BJ (cell line): ENCODE measurements at regions not wholly inside any gene's neighbourhood (a gene's known extent, or its start where the extent isn't known, plus 50 kb on each side); places are given as distances from the start of the nearest gene placed in this dataset.

ENCODE experiments used
- CTCF ChIA-PET: fragments of 350-600 bp; formaldehyde crosslinking; extraction: SDS; loops from one replicate; lab custom pipeline; 2021; ENCODE audit warnings: antibody characterized with exemption, inconsistent platforms; lab: Yijun Ruan, JAX
- POLR2A ChIA-PET: fragments of 300-600 bp; sonication (Branson Sonifier 250); formaldehyde crosslinking; extraction: SDS; loops from one replicate; lab custom pipeline; 2021; ENCODE audit warnings: antibody characterized with exemption; lab: Charles Lee
- DNase-seq: peaks from one replicate; pipeline ENCODE4 v3.0.0-alpha.2; 2011; ENCODE audit warnings: low read depth
- H3K27me3 ChIP-seq: 2 replicates; pipeline ENCODE4 v1.6.0; 2011; ENCODE audit warnings: low read length; ENCODE audit not compliant: control insufficient read depth, insufficient read depth
- H3K36me3 ChIP-seq: 2 replicates; pipeline ENCODE4 v1.5.1; 2011; ENCODE audit warnings: low read length; ENCODE audit not compliant: control insufficient read depth, insufficient read depth
- H3K4me3 ChIP-seq: 2 replicates; pipeline ENCODE4 v1.5.1; 2011; ENCODE audit warnings: low read depth, mild to moderate bottlenecking, control low read depth, low read length
- TF ChIP-seq, protein P1 (sequence below): IDR thresholded peaks from 2 replicates; pipeline ENCODE4 v1.5.1; 2011; ENCODE audit warnings: low read depth, mild to moderate bottlenecking, control low read depth, inconsistent platforms, low read length, moderate library complexity; ENCODE audit not compliant: insufficient read depth

DNA sequence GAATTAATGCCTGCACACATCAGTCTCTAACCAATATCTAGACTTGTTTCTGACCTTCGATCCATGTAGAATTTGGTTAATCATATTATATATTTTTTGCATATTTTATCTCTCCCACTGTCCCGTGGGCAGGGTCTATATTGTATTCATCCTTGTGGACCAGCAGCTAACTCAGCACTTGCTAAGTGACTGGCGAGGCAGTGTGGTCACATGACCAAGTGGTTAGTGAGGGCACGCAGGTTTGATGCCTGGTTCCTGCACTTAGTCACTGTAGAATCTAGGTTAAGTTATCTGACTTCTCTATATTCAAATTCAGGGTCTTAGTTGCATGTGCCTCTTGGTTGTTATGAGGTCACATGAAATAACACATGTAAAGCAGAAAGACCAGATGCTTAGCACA is 120.5 kb downstream of the UBE2U start:
- CTCF ChIA-PET = interaction anchor here (0.7 to 1.7 kb wide), 2 partner anchors 11 to 362 kb away, joined by 4 read pairs; no protein-coding TSS in a partner anchor
- POLR2A ChIA-PET = no interaction called here
- Histone ChIP-seq H3K36me3 (no peaks in the 10 kb centered on the region), H3K4me3 (no peak overlapping the region), H3K27me3 (peaks cover 1% of the 10 kb centered on the region; the same call in 1 of the 2 replicates)
- TF ChIP-seq, protein P1, sequence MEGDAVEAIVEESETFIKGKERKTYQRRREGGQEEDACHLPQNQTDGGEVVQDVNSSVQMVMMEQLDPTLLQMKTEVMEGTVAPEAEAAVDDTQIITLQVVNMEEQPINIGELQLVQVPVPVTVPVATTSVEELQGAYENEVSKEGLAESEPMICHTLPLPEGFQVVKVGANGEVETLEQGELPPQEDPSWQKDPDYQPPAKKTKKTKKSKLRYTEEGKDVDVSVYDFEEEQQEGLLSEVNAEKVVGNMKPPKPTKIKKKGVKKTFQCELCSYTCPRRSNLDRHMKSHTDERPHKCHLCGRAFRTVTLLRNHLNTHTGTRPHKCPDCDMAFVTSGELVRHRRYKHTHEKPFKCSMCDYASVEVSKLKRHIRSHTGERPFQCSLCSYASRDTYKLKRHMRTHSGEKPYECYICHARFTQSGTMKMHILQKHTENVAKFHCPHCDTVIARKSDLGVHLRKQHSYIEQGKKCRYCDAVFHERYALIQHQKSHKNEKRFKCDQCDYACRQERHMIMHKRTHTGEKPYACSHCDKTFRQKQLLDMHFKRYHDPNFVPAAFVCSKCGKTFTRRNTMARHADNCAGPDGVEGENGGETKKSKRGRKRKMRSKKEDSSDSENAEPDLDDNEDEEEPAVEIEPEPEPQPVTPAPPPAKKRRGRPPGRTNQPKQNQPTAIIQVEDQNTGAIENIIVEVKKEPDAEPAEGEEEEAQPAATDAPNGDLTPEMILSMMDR = no peak
- no peak for DNase-seq

DNA sequence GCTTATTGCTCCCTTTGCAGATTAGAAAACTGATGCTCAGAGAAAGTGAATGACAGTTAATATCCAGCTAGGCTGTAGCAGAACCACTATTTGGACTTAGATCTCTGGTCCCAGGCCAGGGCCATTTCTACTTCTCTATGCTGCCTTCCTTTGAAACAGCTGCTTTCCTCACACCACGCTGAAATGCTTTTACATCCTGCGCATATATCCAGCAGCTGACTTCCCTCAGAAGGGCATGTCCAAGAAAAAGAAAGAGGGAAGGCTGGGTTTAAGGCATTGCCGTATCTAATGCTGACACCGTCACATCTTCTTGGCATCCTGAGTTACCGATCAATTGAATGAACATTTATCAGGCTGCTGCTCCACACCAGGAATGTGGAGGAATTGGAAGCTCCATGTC is 122.4 kb downstream of the UBE2U start:
- no peaks in the 10 kb centered on the region for H3K36me3 ChIP-seq
- TF ChIP-seq, protein P1 = no peak
- CTCF ChIA-PET = interaction anchor here (0.6 to 1.1 kb wide), 2 partner anchors 12 to 496 kb away, joined by 3 read pairs; no protein-coding TSS in a partner anchor
- POLR2A ChIA-PET = no interaction called here
- H3K4me3 ChIP-seq = no peak overlapping the region
- DNase-seq = no peak
- peaks cover 5% of the 10 kb centered on the region for H3K27me3 ChIP-seq

DNA sequence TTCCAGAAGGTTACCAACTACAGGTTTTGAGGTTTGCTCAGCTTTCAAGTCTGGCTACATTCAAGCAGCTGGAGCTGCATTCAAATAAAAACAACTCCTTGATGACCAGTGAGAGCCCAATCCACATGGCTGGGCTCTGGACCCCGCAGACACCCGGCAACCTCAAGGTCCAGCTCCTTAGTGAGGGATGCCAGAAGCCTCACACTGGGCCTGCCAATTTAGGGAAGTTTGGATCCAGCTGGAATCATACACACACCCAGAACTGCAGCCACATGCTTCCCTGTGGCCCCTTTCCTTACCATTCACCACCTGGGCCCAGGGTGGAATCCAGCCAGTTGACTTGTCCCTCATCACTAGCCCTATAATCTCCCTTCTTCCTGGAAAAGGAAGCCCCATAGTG is 123.7 kb downstream of the UBE2U start:
- DNase-seq = no peak
- H3K4me3 ChIP-seq = no peak overlapping the region
- ChIA-PET CTCF (interaction anchor here (1.5 kb wide), 1 partner anchor 9 kb away, joined by 4 read pairs; no protein-coding TSS in a partner anchor), POLR2A (no interaction called here)
- no peaks in the 10 kb centered on the region for H3K36me3 ChIP-seq
- peaks cover 7% of the 10 kb centered on the region for H3K27me3 ChIP-seq
- TF ChIP-seq, protein P1 = no peak

DNA sequence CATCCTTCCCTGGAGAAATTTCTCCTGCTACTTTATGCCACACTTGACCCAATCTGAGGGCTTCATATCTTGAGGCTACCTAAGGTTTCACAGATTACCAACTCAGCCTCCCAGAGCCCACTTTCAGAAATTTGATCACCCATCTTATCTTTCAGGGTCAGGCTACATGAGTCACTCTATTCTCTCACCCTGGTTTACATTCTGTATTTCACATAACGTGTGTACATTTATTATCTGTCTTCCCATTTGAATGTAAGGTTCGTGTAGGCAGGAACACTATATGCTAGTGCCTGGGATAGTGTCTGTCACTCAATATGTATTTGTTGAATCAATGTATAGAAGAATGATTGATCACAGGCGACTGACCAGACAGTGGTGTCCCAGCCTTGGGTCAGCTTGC is 124.8 kb downstream of the UBE2U start:
- Histone ChIP-seq H3K27me3 (peaks cover 7% of the 10 kb centered on the region), H3K4me3 (no peak overlapping the region), H3K36me3 (no peaks in the 10 kb centered on the region)
- ChIA-PET POLR2A (no interaction called here), CTCF (interaction anchor here (1.5 kb wide), 1 partner anchor 8 kb away, joined by 4 read pairs; no protein-coding TSS in a partner anchor)
- TF ChIP-seq, protein P1 = no peak
- no peak for DNase-seq

DNA sequence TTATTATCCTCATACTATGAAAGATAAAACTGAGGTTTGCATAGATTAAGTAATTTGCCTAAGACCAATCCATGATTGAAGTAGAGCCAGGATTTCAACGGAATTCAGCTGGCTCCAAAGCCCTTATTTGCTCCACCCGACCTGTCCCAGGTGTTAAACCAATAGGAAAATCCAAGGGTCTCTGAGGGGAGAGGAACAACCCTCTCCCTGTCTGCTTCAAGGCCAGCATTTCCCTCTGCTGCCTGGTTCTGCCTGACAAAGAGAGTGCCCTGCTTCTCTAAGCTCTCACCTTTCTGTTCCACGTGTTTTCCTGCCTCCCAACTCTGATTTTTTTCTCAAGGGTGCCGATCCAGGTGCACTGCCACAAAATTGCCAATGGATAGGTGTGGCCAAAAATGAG is 127.4 kb downstream of the UBE2U start:
- Histone ChIP-seq H3K27me3 (peaks cover 7% of the 10 kb centered on the region), H3K4me3 (no peak overlapping the region), H3K36me3 (no peaks in the 10 kb centered on the region)
- no peak for DNase-seq
- TF ChIP-seq, protein P1 = no peak
- POLR2A ChIA-PET = no interaction called here
- CTCF ChIA-PET = no interaction called here
